Embryonic facial prominence (tissue), 1 donor: ENCODE measurements at regions not wholly inside any gene's neighbourhood (a gene's known extent, or its start where the extent isn't known, plus 50 kb on each side); places are given as distances from the start of the nearest gene placed in this dataset.
A peak's percentile ranks its signal among the peaks of the same experiment; 100 is the strongest.
"Not testable (repeated sequence)": the region's sequence is repeated elsewhere in the genome, so short reads cannot be mapped to it uniquely, and the experiment has no call there.

Source experiments
- DNase-seq: peaks from one replicate; pipeline ENCODE4 v3.0.0-alpha.2; 2016; ENCODE audit errors: extremely low spot score

DNA sequence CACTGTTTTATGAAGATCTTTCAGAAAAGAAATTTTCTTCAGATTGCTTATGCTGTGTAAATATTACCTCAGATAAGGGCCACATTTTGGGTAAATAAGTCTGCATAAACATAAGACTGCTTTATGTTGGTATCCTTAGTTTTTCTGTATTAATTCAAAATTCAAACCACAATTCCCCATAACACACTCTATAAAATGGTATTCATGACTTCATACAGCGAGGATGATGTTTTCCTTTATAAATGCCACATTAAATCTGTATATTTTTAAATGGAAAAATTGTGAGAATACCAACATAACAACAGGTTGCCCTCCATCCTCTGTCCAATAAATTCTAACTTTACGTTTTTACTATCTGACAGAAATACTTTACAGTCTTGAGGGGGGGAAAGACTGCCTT lies 248.7 kb upstream of the CXADR start:
- no peak for DNase-seq

DNA sequence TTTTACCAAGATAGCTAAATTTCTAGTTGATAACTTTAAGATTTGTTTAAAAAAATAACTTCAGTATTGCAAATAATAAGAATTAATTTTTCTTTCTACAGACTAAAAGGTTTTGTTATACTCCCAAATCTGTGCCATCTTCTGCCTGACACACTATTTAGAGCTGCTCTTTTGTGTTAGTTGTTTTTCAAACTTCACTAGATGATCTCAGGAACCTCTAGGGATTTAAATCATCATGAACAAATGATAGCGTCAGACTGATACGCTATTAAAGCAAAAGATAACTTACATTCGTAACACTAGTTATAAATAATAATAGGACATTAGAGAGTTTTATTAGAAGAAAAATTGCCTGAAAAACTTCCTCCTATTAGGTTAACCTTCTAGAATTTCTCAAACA lies 243.1 kb upstream of the CXADR start:
- no peak for DNase-seq

DNA sequence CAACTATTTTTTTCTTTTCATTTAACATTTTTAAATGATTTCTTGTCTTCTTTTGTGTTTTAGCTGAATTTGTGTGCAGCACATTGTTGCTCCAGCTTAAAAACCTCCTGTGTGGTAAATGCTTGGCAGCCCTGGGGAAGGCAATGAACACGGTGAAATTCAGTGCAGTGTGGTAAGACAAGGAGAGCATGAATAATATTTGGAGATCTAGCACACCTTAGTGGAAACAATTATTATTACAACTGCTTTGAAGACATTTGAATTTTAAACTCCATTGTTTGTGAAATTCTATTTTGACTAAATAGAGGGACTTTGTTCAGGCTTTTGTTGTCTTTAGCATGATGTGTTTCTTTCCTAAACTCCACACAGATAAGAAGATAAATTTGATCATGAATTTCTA lies 242.6 kb upstream of the CXADR start:
- peak; percentile 80 for DNase-seq

DNA sequence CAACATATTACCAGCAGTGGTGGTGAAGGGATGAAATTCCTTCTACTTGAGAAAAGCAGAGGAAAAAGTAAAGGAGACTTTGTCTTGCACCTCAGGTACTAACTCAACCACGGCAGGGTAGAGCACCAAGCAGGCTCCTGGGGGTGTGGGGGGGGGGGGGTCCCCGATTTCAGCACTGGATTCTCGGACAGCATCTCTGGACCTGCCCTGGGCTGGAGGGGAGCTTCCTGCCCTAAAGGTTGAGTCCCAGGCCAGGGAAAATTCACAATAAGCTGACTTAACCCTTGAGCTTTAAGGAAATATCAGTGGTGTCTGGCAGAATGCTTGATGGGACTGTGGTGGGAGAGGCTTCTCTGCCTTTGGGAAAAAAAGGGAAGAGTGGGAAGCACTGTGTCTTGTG lies 233.2 kb upstream of the CXADR start:
- DNase-seq, result no peak

DNA sequence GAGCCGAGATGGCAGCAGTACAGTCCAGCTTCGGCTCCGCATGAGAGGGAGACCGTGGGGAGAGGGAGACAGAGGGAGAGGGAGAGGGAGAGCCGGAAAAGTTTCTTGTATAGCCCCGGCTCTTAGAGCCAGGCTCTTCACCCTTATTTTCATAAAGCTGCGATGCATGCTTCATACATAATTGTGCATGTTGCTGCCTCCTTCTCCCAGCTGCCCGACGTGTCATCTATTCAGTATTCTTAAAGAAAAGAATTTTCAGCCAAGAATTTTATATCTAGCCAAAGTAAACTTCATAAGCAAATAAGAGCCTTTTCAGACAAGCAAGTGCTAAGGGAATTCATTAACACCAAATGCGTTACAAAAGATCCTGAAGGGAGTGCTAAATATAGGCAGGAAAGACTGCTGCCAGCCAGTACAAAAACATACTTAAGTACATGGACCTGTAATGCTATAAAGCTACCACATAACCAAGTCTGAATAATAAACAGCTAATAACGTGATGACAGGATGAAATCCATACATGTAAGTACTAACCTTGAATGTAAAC lies 219.8 kb upstream of the CXADR start:
- not testable (repeated sequence) for DNase-seq

DNA sequence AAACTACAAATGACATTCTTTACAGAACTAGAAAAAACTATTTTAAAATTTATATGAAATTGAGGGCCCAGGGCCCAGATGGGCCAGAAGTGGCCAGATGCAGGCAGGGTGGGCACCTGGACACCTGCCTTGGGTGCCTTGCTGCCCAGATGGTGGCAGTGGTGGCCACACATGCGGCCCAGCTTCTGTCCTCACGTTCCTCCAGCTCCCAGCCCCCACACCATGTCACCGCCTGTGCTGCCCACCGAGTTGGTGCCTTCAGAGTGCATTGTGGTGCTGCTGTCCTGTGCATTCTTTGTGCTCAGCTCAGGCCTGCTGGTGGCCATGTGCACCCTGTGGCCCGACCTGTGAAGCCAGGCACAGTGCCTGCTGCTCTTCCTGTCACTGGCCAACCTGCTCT lies 216.8 kb upstream of the CXADR start:
- DNase-seq, result no peak

DNA sequence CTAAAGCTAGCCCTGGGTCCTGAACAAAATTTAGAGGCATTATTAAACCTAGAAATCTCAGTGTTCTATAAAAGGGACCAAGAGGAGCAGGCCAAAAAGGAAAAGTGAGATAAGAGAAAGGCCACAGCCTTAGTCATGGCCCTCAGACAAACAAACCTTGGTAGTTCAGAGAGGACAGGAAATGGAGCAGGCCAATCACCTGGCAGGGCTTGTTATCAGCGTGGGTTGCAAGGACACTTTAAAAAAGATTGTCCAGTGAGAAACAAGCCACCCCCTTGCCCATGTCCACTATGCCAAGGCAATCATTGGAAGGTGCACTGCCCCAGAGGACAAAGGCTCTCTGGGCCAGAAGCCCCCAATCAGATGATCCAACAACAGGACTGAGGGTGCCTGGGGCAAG lies 213.3 kb upstream of the CXADR start:
- not testable (repeated sequence) for DNase-seq

DNA sequence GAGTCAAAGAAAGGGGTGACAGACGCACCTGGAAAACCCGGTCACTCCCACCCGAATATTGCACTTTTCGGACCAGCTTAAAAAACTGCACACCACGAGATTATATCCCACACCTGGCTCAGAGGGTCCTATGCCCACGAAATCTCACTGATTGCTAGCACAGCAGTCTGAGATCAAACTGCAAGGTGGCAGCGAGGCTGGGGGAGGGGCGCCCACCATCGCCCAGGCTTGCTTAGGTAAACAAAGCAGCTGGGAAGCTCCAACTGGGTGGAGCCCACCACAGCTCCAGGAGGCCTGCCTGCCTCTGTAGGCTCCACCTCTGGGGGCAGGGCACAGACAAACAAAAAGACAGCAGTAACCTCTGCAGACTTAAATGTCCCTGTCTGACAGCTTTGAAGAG lies 185.1 kb upstream of the CXADR start:
- not testable (repeated sequence) for DNase-seq

DNA sequence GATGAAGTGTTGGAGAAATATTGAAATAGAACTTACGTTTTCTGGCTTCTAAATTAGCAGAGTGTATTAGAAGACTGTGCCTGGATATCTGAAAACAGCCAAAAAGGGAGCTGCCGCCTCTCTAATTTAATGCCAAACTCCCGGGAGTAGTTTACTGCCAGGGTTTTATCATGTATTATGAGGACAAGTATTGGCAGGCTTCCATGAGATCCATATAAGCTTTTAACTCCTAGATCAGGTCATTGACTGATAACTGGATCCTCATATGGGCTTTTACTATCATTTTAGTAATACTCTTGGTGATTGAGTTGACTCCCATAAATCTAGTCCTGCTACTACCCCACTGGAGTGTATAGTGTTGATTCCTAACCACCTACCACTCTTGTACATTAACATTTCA lies 178.4 kb upstream of the CXADR start:
- DNase-seq, result no peak

DNA sequence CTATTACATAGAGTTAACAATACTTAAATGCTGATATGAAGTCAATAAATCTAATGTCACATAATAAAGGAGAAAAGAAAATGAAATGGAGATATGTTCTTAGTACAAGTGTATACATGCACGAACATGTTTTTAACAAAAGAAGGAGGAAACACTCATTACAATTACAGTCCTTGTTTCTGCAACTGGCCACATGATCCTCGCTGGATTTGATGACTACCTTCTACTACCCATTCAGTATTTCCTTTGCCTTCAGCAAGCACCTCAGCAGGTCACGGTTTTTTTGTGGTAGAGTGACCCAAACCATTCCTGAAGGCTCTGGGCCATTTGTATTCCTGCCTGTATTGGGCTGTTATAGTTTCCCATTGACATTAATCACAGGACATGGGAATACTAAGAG lies 172.8 kb upstream of the CXADR start:
- no peak for DNase-seq

DNA sequence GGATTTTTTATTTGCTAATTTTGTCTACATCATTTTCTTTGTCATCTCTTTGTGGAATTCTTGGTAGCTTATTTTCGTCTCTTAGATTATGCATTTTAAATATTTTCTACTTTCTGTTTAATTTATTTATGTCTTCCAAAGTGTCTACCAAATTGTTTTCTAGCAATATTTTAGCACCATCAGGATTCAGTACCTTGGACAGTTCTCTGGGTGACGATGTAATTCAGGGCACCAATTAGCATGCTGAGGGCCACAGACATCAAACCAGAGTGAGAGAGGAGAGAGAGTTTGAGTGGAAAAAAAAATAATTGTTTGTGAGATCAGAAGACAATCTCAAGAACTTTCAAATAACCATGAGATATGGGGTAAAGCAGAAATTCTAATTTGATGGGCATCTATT lies 169.8 kb upstream of the CXADR start:
- DNase-seq, result no peak

DNA sequence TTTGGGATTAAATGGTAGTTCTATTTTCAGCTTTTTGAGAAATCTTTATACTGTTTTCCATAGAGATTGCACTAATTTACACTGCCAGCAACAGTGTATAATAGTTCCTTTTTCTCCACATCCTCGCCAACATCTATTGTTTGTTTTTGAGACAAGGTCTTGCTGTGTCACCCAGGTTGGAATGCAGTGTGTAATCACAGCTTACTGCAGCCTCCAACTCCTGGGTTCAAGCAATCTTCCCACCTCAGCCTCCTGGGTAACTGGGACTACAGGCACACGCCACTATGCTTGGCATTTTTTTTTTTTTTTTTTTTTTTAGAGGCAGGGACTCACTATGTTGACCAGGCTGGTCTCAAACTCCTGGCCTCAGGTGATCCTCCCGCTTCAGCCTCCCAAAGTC lies 164.5 kb upstream of the CXADR start:
- no peak for DNase-seq

DNA sequence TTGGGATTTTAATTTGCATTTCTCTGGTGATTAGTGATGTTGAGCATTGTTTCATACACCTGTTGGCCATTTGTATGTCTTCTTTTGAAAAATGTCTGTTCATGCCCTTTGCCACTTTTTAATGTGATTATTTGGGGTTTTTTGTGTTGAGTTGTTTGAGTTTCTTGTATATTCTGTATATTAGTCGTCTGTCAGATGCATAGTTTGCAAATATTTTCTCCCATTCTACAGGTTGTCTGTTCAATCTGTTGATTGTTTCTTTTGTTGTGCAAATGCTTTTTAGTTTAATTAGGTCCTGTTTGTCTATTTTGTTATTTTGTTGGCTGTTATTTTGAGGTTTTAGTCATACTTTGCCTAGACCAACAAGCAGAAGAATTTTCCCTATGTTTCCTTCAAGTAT lies 164.0 kb upstream of the CXADR start:
- DNase-seq, result no peak

DNA sequence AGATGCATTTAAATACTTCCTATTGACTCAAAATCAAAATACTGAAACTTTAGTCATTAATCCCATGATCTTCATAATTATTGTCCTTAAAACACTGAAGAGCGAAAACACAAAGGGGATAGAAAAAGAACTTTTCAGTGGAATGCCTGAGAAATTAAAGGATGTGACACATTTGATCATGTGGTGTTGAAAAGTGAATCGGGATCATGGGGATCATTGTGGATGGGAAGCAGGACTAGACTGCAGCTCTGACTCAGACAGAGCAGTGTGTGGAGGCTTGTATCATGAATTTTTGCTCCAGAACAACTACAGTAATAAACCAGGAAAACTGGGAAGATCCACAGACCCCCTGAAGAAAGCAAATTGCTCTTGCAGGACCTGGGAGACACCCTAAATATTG lies 161.1 kb upstream of the CXADR start:
- DNase-seq, result no peak

DNA sequence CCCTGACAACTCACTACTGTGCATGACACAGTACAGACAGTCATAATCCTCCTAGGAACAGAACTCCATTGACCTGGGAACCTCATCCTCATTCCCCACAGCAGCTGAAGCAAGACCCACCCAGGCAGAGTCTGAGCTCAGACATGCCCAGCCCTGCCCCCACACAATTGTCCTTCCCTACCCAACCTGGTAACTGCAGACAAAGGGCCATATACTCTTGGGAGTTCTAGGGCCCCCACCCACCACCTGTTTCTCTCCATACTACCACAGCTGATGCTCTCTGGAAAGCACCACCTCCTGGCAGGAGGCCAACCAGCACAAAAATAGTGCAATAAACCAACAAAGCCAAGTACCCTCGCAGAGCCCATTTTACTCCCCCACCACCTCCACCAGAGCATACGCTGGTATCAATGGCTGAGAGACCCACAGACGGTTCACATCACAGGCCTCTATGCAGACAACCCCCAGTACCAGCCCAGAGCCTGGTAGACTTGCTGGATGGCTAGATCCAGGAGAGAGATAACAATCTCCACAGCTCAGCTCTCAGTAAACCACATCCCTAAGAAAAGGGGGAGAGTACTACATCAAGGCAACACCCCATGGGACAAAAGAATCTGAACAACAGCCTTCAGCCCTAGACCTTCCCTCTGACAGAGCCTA lies 159.7 kb upstream of the CXADR start:
- DNase-seq, result no peak

DNA sequence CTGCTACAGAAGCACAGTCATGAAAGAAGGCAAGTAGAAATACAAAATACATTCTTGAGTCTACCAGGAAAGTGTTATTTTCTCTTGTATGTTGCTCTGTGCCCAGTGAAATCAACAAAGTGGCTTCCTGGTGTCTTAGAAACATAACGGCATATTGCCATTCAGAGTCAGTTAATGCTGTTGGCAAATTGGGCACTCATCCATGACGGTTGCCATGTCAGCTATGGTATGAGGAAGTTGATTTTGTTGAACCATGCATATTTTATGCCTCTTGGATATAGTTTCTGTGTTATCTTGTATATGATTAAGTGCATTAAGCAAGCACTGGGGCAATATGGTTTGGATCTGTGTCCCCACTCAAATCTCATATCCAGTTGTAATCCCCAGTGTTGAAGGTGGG lies 153.1 kb upstream of the CXADR start:
- no peak for DNase-seq

DNA sequence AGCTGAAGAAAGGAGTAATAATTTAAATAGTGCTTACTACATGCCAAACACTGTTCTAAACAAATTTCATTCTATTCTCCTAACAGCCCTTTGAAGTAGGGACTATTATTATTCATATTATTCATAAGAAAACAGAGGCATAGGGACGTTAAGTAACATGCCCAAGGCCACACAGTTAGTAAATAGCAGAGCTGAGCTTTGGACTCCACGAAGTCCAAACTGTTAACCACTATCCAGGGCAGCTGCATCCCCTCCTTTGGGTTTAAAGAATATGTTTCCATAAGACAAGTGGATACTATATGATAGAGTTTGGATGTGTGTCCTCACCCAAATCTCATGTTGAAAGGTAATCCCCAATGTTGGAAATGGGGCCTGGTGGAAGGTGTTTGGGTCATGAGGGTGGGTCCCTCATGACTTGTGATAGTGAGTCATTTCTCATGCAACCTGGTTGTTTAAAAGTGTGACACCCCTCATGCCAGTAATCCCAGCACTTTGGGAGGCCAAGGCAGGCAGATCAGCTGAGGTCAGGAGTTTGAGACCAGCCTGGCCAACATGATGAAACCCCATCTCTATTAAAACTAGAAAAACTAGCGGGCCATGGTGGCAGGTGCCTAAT lies 144.0 kb upstream of the CXADR start:
- no peak for DNase-seq

DNA sequence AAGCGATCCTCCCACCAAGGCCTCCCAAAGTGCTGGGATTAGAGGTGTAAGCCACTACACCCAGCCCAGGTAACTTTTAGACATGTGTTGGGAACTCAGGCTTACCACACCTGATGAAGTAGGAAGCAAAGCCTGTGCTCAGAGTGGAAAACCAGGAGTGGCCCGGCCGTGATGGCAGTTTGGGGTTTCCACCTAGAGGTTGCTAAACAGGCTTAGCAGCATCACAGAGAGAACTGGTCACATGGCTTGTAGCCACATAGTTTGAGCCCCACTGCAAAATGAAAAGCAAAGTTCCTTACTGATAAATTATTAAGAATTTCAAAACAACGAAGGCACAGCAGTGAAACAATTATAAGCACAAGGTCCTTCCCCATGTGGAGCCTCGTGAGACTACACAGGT lies 142.6 kb upstream of the CXADR start:
- DNase-seq, result no peak

DNA sequence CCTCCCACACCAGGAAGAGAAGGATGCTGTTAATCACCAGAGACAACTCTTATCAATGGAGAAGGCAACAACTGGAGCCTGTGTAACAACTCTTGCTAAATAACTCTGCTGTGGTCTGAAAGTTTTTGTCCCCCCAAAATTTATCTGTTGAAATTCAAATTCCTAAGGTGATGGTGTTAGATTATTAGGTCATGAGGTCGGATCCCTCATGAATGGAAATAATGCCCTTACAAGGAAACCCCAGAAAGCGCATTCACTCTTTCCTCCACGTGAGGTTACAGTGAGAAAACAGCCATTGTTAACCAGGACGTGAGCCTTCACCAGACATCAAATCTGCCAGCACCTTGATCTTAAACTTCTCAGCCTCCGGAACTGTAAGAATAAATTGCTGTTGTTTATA lies 141.9 kb upstream of the CXADR start:
- no peak for DNase-seq

DNA sequence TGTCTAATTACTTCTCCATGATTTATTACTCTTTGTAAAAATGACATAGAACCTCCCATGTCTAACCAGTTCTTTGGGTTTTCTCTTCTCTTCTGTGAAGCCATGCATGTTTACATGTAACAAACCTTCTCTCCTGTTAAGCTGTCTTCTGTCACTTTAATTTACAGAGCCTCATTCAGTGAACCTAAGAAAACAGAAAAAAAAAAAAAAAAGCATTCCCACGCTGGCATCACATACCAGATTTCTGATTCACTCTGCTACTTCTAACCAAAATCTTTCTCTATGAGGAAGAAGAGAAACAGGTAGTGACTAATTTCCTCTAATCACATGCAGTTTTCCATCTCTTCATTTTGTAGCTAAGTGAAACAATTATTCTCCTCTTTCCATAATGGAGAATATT lies 141.4 kb upstream of the CXADR start:
- DNase-seq, result no peak

DNA sequence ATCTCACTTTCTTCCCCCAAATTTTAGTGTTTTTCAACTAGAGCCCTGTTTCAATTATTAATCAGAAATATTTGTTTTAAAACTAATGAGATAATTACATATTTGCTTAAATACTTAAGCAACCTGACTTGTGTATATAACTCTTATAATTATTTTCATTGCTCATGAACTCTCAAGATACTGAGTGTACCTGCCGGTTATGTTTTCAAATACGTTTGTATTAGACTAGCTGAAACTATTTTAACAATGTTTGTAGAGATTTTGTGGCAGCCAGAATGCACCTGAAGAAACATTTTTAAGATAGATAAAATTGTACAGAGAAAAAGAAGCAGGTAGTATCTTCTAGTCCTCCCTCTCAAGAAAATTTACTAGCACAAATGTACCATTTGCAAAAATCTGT lies 140.6 kb upstream of the CXADR start:
- no peak for DNase-seq

DNA sequence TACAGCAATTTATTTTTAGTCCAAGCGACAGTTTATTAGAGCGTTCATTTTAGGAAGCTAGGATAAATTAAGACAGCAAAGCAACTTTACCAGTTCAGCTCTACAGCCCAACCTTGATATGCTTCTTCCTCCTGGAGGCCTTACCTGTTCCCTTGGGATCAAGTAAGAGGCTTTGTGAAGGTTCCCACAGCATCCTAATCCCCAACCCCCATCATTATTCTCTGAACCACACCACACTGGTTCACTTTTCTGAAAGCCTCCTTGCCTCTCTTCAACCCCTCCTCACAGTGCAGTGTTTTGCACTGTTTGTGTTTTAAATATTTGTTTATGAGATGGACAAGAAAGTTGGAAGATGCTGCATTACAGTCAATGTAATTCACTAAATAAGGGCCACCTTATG lies 126.3 kb upstream of the CXADR start:
- DNase-seq, result no peak

DNA sequence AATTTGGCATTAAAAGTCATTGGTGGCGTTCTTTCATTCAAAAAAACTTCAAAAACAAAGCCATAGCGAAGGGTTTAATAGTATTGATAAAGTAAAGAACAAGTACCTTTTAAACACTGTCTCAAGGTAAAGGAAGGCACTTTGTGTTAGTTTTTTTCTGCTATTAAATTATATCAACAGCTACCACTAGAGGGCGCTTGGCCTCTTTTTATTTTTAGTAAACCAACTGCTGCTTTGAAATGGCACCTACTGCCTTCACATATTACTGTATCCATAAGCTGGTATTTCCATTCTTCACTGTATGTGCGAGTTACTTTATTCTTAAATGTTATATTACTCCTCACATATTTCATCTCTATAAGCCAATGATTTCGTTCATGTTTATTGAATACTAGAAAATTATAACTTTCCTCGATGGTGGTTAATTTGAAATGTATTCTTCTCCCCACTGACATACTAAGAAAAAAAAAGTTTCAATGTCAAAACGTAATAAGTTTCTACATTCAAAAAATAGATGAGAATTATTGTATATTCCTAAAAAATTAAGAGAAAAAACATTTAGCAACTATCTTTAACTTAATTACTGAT lies 125.7 kb upstream of the CXADR start:
- peak; percentile 34 for DNase-seq
